ENCODE measurements at regions not wholly inside any gene's neighbourhood (a gene's known extent, or its start where the extent isn't known, plus 50 kb on each side); places are given as distances from the start of the nearest gene placed in this dataset.

GRCh38 chrX:122218666-122219065 is 965.4 kb upstream of the GRIA3 start:
- TF ChIP-seq, protein P1, sequence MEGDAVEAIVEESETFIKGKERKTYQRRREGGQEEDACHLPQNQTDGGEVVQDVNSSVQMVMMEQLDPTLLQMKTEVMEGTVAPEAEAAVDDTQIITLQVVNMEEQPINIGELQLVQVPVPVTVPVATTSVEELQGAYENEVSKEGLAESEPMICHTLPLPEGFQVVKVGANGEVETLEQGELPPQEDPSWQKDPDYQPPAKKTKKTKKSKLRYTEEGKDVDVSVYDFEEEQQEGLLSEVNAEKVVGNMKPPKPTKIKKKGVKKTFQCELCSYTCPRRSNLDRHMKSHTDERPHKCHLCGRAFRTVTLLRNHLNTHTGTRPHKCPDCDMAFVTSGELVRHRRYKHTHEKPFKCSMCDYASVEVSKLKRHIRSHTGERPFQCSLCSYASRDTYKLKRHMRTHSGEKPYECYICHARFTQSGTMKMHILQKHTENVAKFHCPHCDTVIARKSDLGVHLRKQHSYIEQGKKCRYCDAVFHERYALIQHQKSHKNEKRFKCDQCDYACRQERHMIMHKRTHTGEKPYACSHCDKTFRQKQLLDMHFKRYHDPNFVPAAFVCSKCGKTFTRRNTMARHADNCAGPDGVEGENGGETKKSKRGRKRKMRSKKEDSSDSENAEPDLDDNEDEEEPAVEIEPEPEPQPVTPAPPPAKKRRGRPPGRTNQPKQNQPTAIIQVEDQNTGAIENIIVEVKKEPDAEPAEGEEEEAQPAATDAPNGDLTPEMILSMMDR (IDR thresholded peaks at IDR 0.05) = no peak
- TF ChIP-seq POLR2AphosphoS5 (IDR thresholded peaks at IDR 0.05) (no peak), EP300 (IDR thresholded peaks at IDR 0.05) (no peak), POLR2A (IDR thresholded peaks at IDR 0.05) (no peak)
